GM12864 (cell line): ENCODE measurements at regions not wholly inside any gene's neighbourhood (a gene's known extent, or its start where the extent isn't known, plus 50 kb on each side); places are given as distances from the start of the nearest gene placed in this dataset.

ENCODE experiments used
- DNase-seq: peaks from one replicate; pipeline ENCODE4 v3.0.0-alpha.2; 2011; ENCODE audit warnings: low read depth
- H3K4me3 ChIP-seq: 2 replicates; pipeline ENCODE4 v1.5.1; 2011; ENCODE audit warnings: mild to moderate bottlenecking, low read depth, low read length, control low read depth
- CTCF ChIP-seq: IDR thresholded peaks from 2 replicates; pipeline ENCODE4 v1.5.1; 2011; ENCODE audit warnings: low read depth, mild to moderate bottlenecking, moderate library complexity, low read length, control low read depth, inconsistent platforms; ENCODE audit errors: missing control alignments

GRCh38 chr4:26126994-26127393 is 193.8 kb upstream of the RBPJ start:
- no peak for TF ChIP-seq CTCF
- no peak for DNase-seq
- H3K4me3 ChIP-seq: no peak overlapping the region

GRCh38 chr4:26127851-26128337 is 192.9 kb upstream of the RBPJ start:
- no peak overlapping the region for H3K4me3 ChIP-seq
- TF ChIP-seq CTCF: peak; percentile 17
- no peak for DNase-seq

- peak overlapping the region; percentile 16 for H3K4me3 ChIP-seq
- TF ChIP-seq CTCF: no peak
- DNase-seq: peak; percentile 91
Observed at GRCh38 chr4:26130173-26130572, 190.6 kb upstream of the RBPJ start.

- no peak overlapping the region for H3K4me3 ChIP-seq
- TF ChIP-seq CTCF: no peak
- DNase-seq: no peak
Observed at GRCh38 chr4:26130841-26131432, 189.9 kb upstream of the RBPJ start.

GRCh38 chr4:26131711-26132110 is 189.1 kb upstream of the RBPJ start:
- TF ChIP-seq CTCF: no peak
- peak; percentile 78 for DNase-seq
- no peak overlapping the region for H3K4me3 ChIP-seq

GRCh38 chr4:26132858-26133257 is 188.0 kb upstream of the RBPJ start:
- DNase-seq: no peak
- peak; percentile 51 for TF ChIP-seq CTCF
- H3K4me3 ChIP-seq: no peak overlapping the region

- TF ChIP-seq CTCF: no peak
- no peak overlapping the region for H3K4me3 ChIP-seq
- DNase-seq: no peak
Observed at GRCh38 chr4:26133840-26134239, 187.0 kb upstream of the RBPJ start.
